CD4-positive, alpha-beta T cell treated with Interleukin-2 at 100 ng/mL for 4 hours (primary cell): ENCODE measurements at regions not wholly inside any gene's neighbourhood (a gene's known extent, or its start where the extent isn't known, plus 50 kb on each side); places are given as distances from the start of the nearest gene placed in this dataset.

Source experiments
- DNase-seq: peaks from one replicate; pipeline ENCODE4 v3.0.0-alpha.2; 2020; ENCODE audit warnings: low spot score

GRCh38 chr20:4299773-4300172 is 50.7 kb upstream of the ADRA1D start:
- no peak for DNase-seq

- DNase-seq, result no peak
Observed at GRCh38 chr20:4299216-4299615, 50.1 kb upstream of the ADRA1D start.
